Upper lobe of right lung (tissue), 1 donor: ENCODE measurements at regions not wholly inside any gene's neighbourhood (a gene's known extent, or its start where the extent isn't known, plus 50 kb on each side); places are given as distances from the start of the nearest gene placed in this dataset.

ENCODE experiments used
- ATAC-seq: fragments of 200-7000 bp; cut with Tn5 transposase; one replicate; pipeline ENCODE4 v1.9.1; 2020; ENCODE audit warnings: mild to moderate bottlenecking, moderate library complexity
- DNase-seq: peaks from one replicate; pipeline ENCODE4 v3.0.0-alpha.2; 2020
- H3K27ac ChIP-seq: fragments of 200-600 bp; one replicate; pipeline ENCODE4 v1.8.0; 2022
- H3K27me3 ChIP-seq: fragments of 200-600 bp; one replicate; pipeline ENCODE4 v1.8.0; 2022; ENCODE audit warnings: mild to moderate bottlenecking
- H3K36me3 ChIP-seq: fragments of 200-600 bp; one replicate; pipeline ENCODE4 v1.8.0; 2022
- H3K4me1 ChIP-seq: fragments of 200-600 bp; one replicate; pipeline ENCODE4 v1.8.0; 2022
- H3K4me3 ChIP-seq: fragments of 200-600 bp; one replicate; pipeline ENCODE4 v1.8.0; 2022; ENCODE audit warnings: mild to moderate bottlenecking
- H3K9me3 ChIP-seq: fragments of 200-600 bp; one replicate; pipeline ENCODE4 v1.8.0; 2022
- CTCF ChIP-seq: fragments of 200-600 bp; IDR thresholded peaks from one replicate; pipeline ENCODE4 v1.8.0; 2022; ENCODE audit warnings: antibody characterized with exemption
- intact Hi-C: fragments of 100-400 bp; cut with DNase I; formaldehyde crosslinking; loops from one replicate; pipeline ENCODE4 v1.11.0; 2022
- donor health status: DM: no; HTN: yes; CAD: no; lungs with severe emphysema.

- Histone ChIP-seq H3K27me3 (no peaks in the 10 kb centered on the region), H3K4me1 (no peaks in the 10 kb centered on the region), H3K27ac (no peak overlapping the region), H3K4me3 (no peak overlapping the region), H3K36me3 (no peaks in the 10 kb centered on the region), H3K9me3 (no peaks in the 10 kb centered on the region)
- TF ChIP-seq CTCF = no peak
- ATAC-seq = no peak
- intact Hi-C loops = no loop called here
- DNase-seq = no peak
Measured at GRCh38 chr13:103350147-103350546, 283.9 kb upstream of the SLC10A2 start.

GRCh38 chr13:103349211-103349980 is 283.2 kb upstream of the SLC10A2 start:
- intact Hi-C loops = no loop called here
- no peak for ATAC-seq
- Histone ChIP-seq H3K27ac (no peak overlapping the region), H3K4me1 (no peaks in the 10 kb centered on the region), H3K27me3 (no peaks in the 10 kb centered on the region), H3K4me3 (no peak overlapping the region), H3K9me3 (peaks cover 5% of the 10 kb centered on the region), H3K36me3 (no peaks in the 10 kb centered on the region)
- no peak for TF ChIP-seq CTCF
- DNase-seq = no peak

- no peak for TF ChIP-seq CTCF
- H3K4me3 ChIP-seq = no peak overlapping the region
- H3K27ac ChIP-seq = no peak overlapping the region
- no peaks in the 10 kb centered on the region for H3K36me3 ChIP-seq
- no peak for DNase-seq
- H3K9me3 ChIP-seq = no peaks in the 10 kb centered on the region
- no peaks in the 10 kb centered on the region for H3K4me1 ChIP-seq
- intact Hi-C loops = no loop called here
- H3K27me3 ChIP-seq = no peaks in the 10 kb centered on the region
- no peak for ATAC-seq
Measured at GRCh38 chr13:103335241-103335640, 269.0 kb upstream of the SLC10A2 start.

- H3K36me3 ChIP-seq = no peaks in the 10 kb centered on the region
- no peak for TF ChIP-seq CTCF
- H3K27me3 ChIP-seq = no peaks in the 10 kb centered on the region
- ATAC-seq (no peak), DNase-seq (no peak)
- H3K9me3 ChIP-seq = no peaks in the 10 kb centered on the region
- H3K4me1 ChIP-seq = no peaks in the 10 kb centered on the region
- intact Hi-C loops = no loop called here
- no peak overlapping the region for H3K4me3 ChIP-seq
- H3K27ac ChIP-seq = no peak overlapping the region
Measured at GRCh38 chr13:103331924-103332323, 265.7 kb upstream of the SLC10A2 start.

GRCh38 chr13:103328899-103329298 is 262.7 kb upstream of the SLC10A2 start:
- Histone ChIP-seq H3K4me3 (no peak overlapping the region), H3K4me1 (no peaks in the 10 kb centered on the region), H3K36me3 (no peaks in the 10 kb centered on the region), H3K27me3 (no peaks in the 10 kb centered on the region), H3K27ac (no peak overlapping the region), H3K9me3 (no peaks in the 10 kb centered on the region)
- intact Hi-C loops = no loop called here
- DNase-seq (no peak), ATAC-seq (no peak)
- TF ChIP-seq CTCF = no peak

GRCh38 chr13:103326326-103326725 is 260.1 kb upstream of the SLC10A2 start:
- Histone ChIP-seq H3K36me3 (no peaks in the 10 kb centered on the region), H3K4me1 (no peaks in the 10 kb centered on the region), H3K9me3 (no peaks in the 10 kb centered on the region), H3K27me3 (no peaks in the 10 kb centered on the region), H3K4me3 (no peak overlapping the region), H3K27ac (no peak overlapping the region)
- ATAC-seq (no peak), DNase-seq (no peak)
- intact Hi-C loops = no loop called here
- TF ChIP-seq CTCF = no peak
